ENCODE measurements at regions not wholly inside any gene's neighbourhood (a gene's known extent, or its start where the extent isn't known, plus 50 kb on each side); places are given as distances from the start of the nearest gene placed in this dataset.

GRCh38 chr13:40145139-40145538 lies 489.7 kb downstream of the COG6 start:
- no peak for DNase-seq (ENCODE audit: low read depth)

- no peak for DNase-seq (ENCODE audit: low read depth)
Measured at GRCh38 chr13:40146063-40146462, 490.6 kb downstream of the COG6 start.

- no peak for DNase-seq (ENCODE audit: low read depth)
Measured at GRCh38 chr13:40146611-40147117, 491.2 kb downstream of the COG6 start.

- no peak for DNase-seq (ENCODE audit: low read depth)
Measured at GRCh38 chr13:40148101-40148500, 492.6 kb downstream of the COG6 start.

GRCh38 chr13:40148742-40149141 lies 493.3 kb downstream of the COG6 start:
- DNase-seq (ENCODE audit: low read depth) = no peak

GRCh38 chr13:40149611-40150274 lies 494.3 kb downstream of the COG6 start:
- DNase-seq (ENCODE audit: low read depth) = peak; percentile 63

GRCh38 chr13:40151673-40152072 lies 496.2 kb downstream of the COG6 start:
- no peak for DNase-seq (ENCODE audit: low read depth)

- peak; percentile 55 for DNase-seq (ENCODE audit: low read depth)
Measured at GRCh38 chr13:40152145-40152544, 496.7 kb downstream of the COG6 start.

GRCh38 chr13:40152922-40153321 lies 497.5 kb downstream of the COG6 start:
- DNase-seq (ENCODE audit: low read depth) = no peak

- no peak for DNase-seq (ENCODE audit: low read depth)
Measured at GRCh38 chr13:40153516-40153915, 498.1 kb downstream of the COG6 start.

GRCh38 chr13:40155201-40155600 lies 499.7 kb downstream of the COG6 start:
- no peak for DNase-seq (ENCODE audit: low read depth)

GRCh38 chr13:40158218-40158617 lies 502.8 kb downstream of the COG6 start:
- no peak for DNase-seq (ENCODE audit: low read depth)

- DNase-seq (ENCODE audit: low read depth) = no peak
Measured at GRCh38 chr13:40158757-40159156, 503.3 kb downstream of the COG6 start.

GRCh38 chr13:40159736-40160135 lies 504.3 kb downstream of the COG6 start:
- DNase-seq (ENCODE audit: low read depth) = no peak

GRCh38 chr13:40160618-40161350 lies 505.3 kb downstream of the COG6 start:
- DNase-seq (ENCODE audit: low read depth) = no peak

- DNase-seq (ENCODE audit: low read depth) = no peak
Measured at GRCh38 chr13:40161351-40161810, 505.1 kb downstream of the FOXO1 start.

GRCh38 chr13:40161931-40162330 lies 504.5 kb downstream of the FOXO1 start:
- DNase-seq (ENCODE audit: low read depth) = no peak

GRCh38 chr13:40163066-40164000 lies 503.1 kb downstream of the FOXO1 start:
- DNase-seq (ENCODE audit: low read depth) = no peak

GRCh38 chr13:40164133-40164532 lies 502.3 kb downstream of the FOXO1 start:
- DNase-seq (ENCODE audit: low read depth) = no peak

- DNase-seq (ENCODE audit: low read depth) = no peak
Measured at GRCh38 chr13:40165316-40165932, 501.0 kb downstream of the FOXO1 start.

GRCh38 chr13:40167327-40167726 lies 499.1 kb downstream of the FOXO1 start:
- DNase-seq (ENCODE audit: low read depth) = no peak
